H9 (cell line): ENCODE measurements at regions not wholly inside any gene's neighbourhood (a gene's known extent, or its start where the extent isn't known, plus 50 kb on each side); places are given as distances from the start of the nearest gene placed in this dataset.
"Not testable (repeated sequence)": the region's sequence is repeated elsewhere in the genome, so short reads cannot be mapped to it uniquely, and the experiment has no call there.

Experiments used
- DNase-seq: peaks from one replicate; pipeline ENCODE4 v3.0.0-alpha.2; 2017
- H2AFZ ChIP-seq: one replicate; pipeline ENCODE4 v1.6.1; 2013; ENCODE audit warnings: mild to moderate bottlenecking, low read length, control low read depth, moderate library complexity
- H2AK5ac ChIP-seq: 2 replicates; pipeline ENCODE4 v1.6.1; 2013; ENCODE audit warnings: low read length, control low read depth, mixed read lengths; ENCODE audit not compliant: insufficient read length
- H2BK120ac ChIP-seq: one replicate; pipeline ENCODE4 v1.6.1; 2013; ENCODE audit warnings: low read depth, mild to moderate bottlenecking, low read length, control low read depth, inconsistent platforms; ENCODE audit not compliant: poor library complexity, severe bottlenecking
- H2BK12ac ChIP-seq: 2 replicates; pipeline ENCODE4 v1.6.1; 2013; ENCODE audit warnings: low read length, control low read depth, mixed read lengths, low read depth; ENCODE audit not compliant: insufficient read length
- H2BK15ac ChIP-seq: 2 replicates; pipeline ENCODE4 v1.6.1; 2013; ENCODE audit warnings: low read depth, low read length, control low read depth
- H2BK20ac ChIP-seq: one replicate; pipeline ENCODE4 v1.6.1; 2013; ENCODE audit warnings: low read depth, mild to moderate bottlenecking, low read length, control low read depth, inconsistent platforms; ENCODE audit not compliant: poor library complexity, severe bottlenecking
- H2BK5ac ChIP-seq: 2 replicates; pipeline ENCODE4 v1.6.1; 2013; ENCODE audit warnings: low read length, control low read depth, mixed read lengths; ENCODE audit not compliant: insufficient read length
- H3K14ac ChIP-seq: 2 replicates; pipeline ENCODE4 v1.6.1; 2013; ENCODE audit warnings: low read length, control low read depth; ENCODE audit not compliant: insufficient read depth
- H3K18ac ChIP-seq: 2 replicates; pipeline ENCODE4 v1.6.1; 2013; ENCODE audit warnings: low read depth, mild to moderate bottlenecking, mixed read lengths, low read length, control low read depth; ENCODE audit not compliant: insufficient read length
- H3K23ac ChIP-seq: 2 replicates; pipeline ENCODE4 v1.6.1; 2013; ENCODE audit warnings: low read length, control low read depth, mixed read lengths, low read depth; ENCODE audit not compliant: insufficient read length
- H3K23me2 ChIP-seq: 2 replicates; pipeline ENCODE4 v1.6.1; 2013; ENCODE audit warnings: low read depth, mild to moderate bottlenecking, mixed read lengths, low read length, control low read depth; ENCODE audit not compliant: insufficient read length, poor library complexity, severe bottlenecking
- H3K27ac ChIP-seq: 2 replicates; pipeline ENCODE4 v1.5.1; 2013; ENCODE audit warnings: low read length, control low read depth, mixed read lengths, low read depth; ENCODE audit not compliant: insufficient read length
- H3K27me3 ChIP-seq: 2 replicates; pipeline ENCODE4 v1.6.1; 2013; ENCODE audit warnings: low read length, control low read depth, inconsistent platforms; ENCODE audit not compliant: insufficient read depth
- H3K4ac ChIP-seq: 2 replicates; pipeline ENCODE4 v1.6.1; 2013; ENCODE audit warnings: low read depth, mild to moderate bottlenecking, control low read depth, inconsistent platforms, low read length, moderate library complexity
- H3K4me1 ChIP-seq: 2 replicates; pipeline ENCODE4 v1.6.1; 2013; ENCODE audit warnings: low read length, control low read depth, inconsistent platforms; ENCODE audit not compliant: insufficient read depth
- H3K4me2 ChIP-seq: 2 replicates; pipeline ENCODE4 v1.6.1; 2013; ENCODE audit warnings: low read length, control low read depth, mixed read lengths; ENCODE audit not compliant: insufficient read length, insufficient read depth
- H3K56ac ChIP-seq: 2 replicates; pipeline ENCODE4 v1.6.1; 2013; ENCODE audit warnings: low read depth, mild to moderate bottlenecking, mixed read lengths, low read length, control low read depth; ENCODE audit not compliant: insufficient read length
- H3K79me1 ChIP-seq: 2 replicates; pipeline ENCODE4 v1.6.1; 2013; ENCODE audit warnings: low read depth, mild to moderate bottlenecking, moderate library complexity, low read length, control low read depth, inconsistent platforms; ENCODE audit not compliant: insufficient read depth, poor library complexity, severe bottlenecking
- H3K79me2 ChIP-seq: 2 replicates; pipeline ENCODE4 v1.6.1; 2013; ENCODE audit warnings: low read length, control low read depth, inconsistent platforms; ENCODE audit not compliant: insufficient read depth
- H3K9ac ChIP-seq: 2 replicates; pipeline ENCODE4 v1.6.1; 2013; ENCODE audit warnings: low read length, control low read depth, mixed read lengths; ENCODE audit not compliant: insufficient read length; ENCODE audit errors: extremely low read depth
- H3K9me3 ChIP-seq: one replicate; pipeline ENCODE4 v1.6.1; 2013; ENCODE audit warnings: low read depth, low read length, inconsistent platforms; ENCODE audit not compliant: control insufficient read depth
- H3T11ph ChIP-seq: one replicate; pipeline ENCODE4 v1.6.1; 2013; ENCODE audit warnings: mild to moderate bottlenecking, low read length, control low read depth, inconsistent platforms
- H4K20me1 ChIP-seq: one replicate; pipeline ENCODE4 v1.6.1; 2013; ENCODE audit not compliant: control insufficient read depth, insufficient read length, insufficient read depth
- H4K5ac ChIP-seq: 2 replicates; pipeline ENCODE4 v1.6.1; 2013; ENCODE audit warnings: low read depth, mild to moderate bottlenecking, mixed read lengths, low read length, control low read depth; ENCODE audit not compliant: insufficient read length
- H4K8ac ChIP-seq: replicated peaks from 2 replicates; pipeline ENCODE4 v1.6.1; 2013; ENCODE audit warnings: low read length, control low read depth, mixed read lengths, low read depth; ENCODE audit not compliant: insufficient read length
- H4K91ac ChIP-seq: 2 replicates; pipeline ENCODE4 v1.6.1; 2013; ENCODE audit warnings: low read depth, mild to moderate bottlenecking, moderate library complexity, mixed read lengths, low read length, control low read depth; ENCODE audit not compliant: insufficient read length
- H3K27ac Mint-ChIP-seq, 3 experiments: 2 replicates in 2 of 3; 3 replicates in 1 of 3; pipeline ENCODE4 v1.8.0; 2020 to 2021; ENCODE audit warnings: mixed read lengths in 3 of 3, mild to moderate bottlenecking in 1 of 3, moderate library complexity in 1 of 3
- H3K27me3 Mint-ChIP-seq: 2 replicates; pipeline ENCODE4 v1.8.0; 2021; ENCODE audit warnings: low read depth, mild to moderate bottlenecking, moderate library complexity, mixed read lengths
- H3K36me3 Mint-ChIP-seq, 3 experiments: 2 replicates in 2 of 3; 3 replicates in 1 of 3; pipeline ENCODE4 v1.8.0; 2020 to 2021; ENCODE audit warnings: low read depth in 3 of 3, mixed read lengths in 3 of 3; ENCODE audit not compliant: insufficient read depth in 1 of 3
- H3K4me1 Mint-ChIP-seq, 2 experiments: 2 replicates each; pipeline ENCODE4 v1.8.0; 2020; ENCODE audit warnings: mixed read lengths in 2 of 2
- H3K4me3 Mint-ChIP-seq, 2 experiments: 2 replicates in 1 of 2; 3 replicates in 1 of 2; pipeline ENCODE4 v1.8.0; 2020 to 2021; ENCODE audit warnings: mild to moderate bottlenecking in 2 of 2, mixed read lengths in 2 of 2, moderate library complexity in 1 of 2
- H3K9me3 Mint-ChIP-seq, 2 experiments: 2 replicates in 1 of 2; 3 replicates in 1 of 2; pipeline ENCODE4 v1.8.0; 2020; ENCODE audit warnings: mild to moderate bottlenecking in 2 of 2, mixed read lengths in 2 of 2, moderate library complexity in 1 of 2
- CTCF ChIP-seq: fragments of 200-600 bp; sonication (generic); conservative IDR thresholded peaks from 3 replicates; pipeline ENCODE4 v1.8.0; 2021; ENCODE audit warnings: antibody characterized with exemption, mild to moderate bottlenecking
- WGBS: extraction: QIAGEN DNeasy Blood & Tissue Kit; methylation state at CpG from one replicate; pipeline ENCODE4 v1.1.7; 2013; ENCODE audit warnings: missing lambda C conversion rate, low lambda C conversion rate, mixed read lengths; ENCODE audit not compliant: insufficient read length; ENCODE audit errors: extremely low coverage; 5-methylcytosine and 5-hydroxymethylcytosine counted together

- H3K4me2 ChIP-seq = no peak overlapping the region
- no peak overlapping the region for H4K8ac ChIP-seq
- DNase-seq = no peak
- H3K23ac ChIP-seq = no peak overlapping the region
- no peak overlapping the region for H2BK20ac ChIP-seq
- H3K23me2 ChIP-seq = no peaks in the 10 kb centered on the region
- no peak overlapping the region for H2AK5ac ChIP-seq
- no peak overlapping the region for H2BK5ac ChIP-seq
- H3K27me3 Mint-ChIP-seq = peaks cover 3% of the 10 kb centered on the region; the same call in 1 of the 2 replicates
- no peak overlapping the region for H4K91ac ChIP-seq
- H2AFZ ChIP-seq = no peak overlapping the region
- H3K14ac ChIP-seq = no peak overlapping the region
- no peaks in the 10 kb centered on the region for H3K4me1 ChIP-seq
- no peak overlapping the region for H4K5ac ChIP-seq
- no peaks in the 10 kb centered on the region for H3K27me3 ChIP-seq
- no peak overlapping the region for H2BK12ac ChIP-seq
- no peak overlapping the region for H3K4ac ChIP-seq
- H3K9ac ChIP-seq = no peak overlapping the region
- H3K9me3 ChIP-seq = no peaks in the 10 kb centered on the region
- no peaks in the 10 kb centered on the region for H3K79me2 ChIP-seq
- no peak overlapping the region for H3K18ac ChIP-seq
- no peaks in the 10 kb centered on the region for H4K20me1 ChIP-seq
- H3K4me3 Mint-ChIP-seq = no peak overlapping the region
- H3T11ph ChIP-seq = no peak overlapping the region
- no peak overlapping the region for H3K56ac ChIP-seq
- no peaks in the 10 kb centered on the region for H3K79me1 ChIP-seq
- H3K27ac Mint-ChIP-seq = no peak overlapping the region; a peak in 1 of 7 replicates
- no peaks in the 10 kb centered on the region for H3K4me1 Mint-ChIP-seq
- WGBS = no CpG with 5 or more reads among the region's 15 CpGs
- no peaks in the 10 kb centered on the region for H3K36me3 Mint-ChIP-seq
- TF ChIP-seq CTCF = no peak
- H3K9me3 Mint-ChIP-seq = peaks cover 0 to 2% of the 10 kb centered on the region in 2 experiments; a peak in 1 of 5 replicates
- H2BK15ac ChIP-seq = no peak overlapping the region
- no peak overlapping the region for H3K27ac ChIP-seq
- no peak overlapping the region for H2BK120ac ChIP-seq
Measured at GRCh38 chr2:20113004-20113796, 61.8 kb upstream of the LAPTM4A start.

- not testable (repeated sequence) for H4K91ac ChIP-seq, H2BK20ac ChIP-seq, H3K23me2 ChIP-seq, H3K79me2 ChIP-seq, H3K4ac ChIP-seq, H3T11ph ChIP-seq, H3K4me2 ChIP-seq, DNase-seq, H3K14ac ChIP-seq, H3K56ac ChIP-seq, H3K4me3 Mint-ChIP-seq, H4K20me1 ChIP-seq, H4K8ac ChIP-seq, H3K27ac ChIP-seq, H4K5ac ChIP-seq, H2BK120ac ChIP-seq, H3K4me1 Mint-ChIP-seq, H3K36me3 Mint-ChIP-seq, H2AK5ac ChIP-seq, H3K23ac ChIP-seq, H3K18ac ChIP-seq, H3K79me1 ChIP-seq, H3K9me3 Mint-ChIP-seq, H2BK15ac ChIP-seq, H3K9ac ChIP-seq, H3K27me3 ChIP-seq, H2BK12ac ChIP-seq, H2AFZ ChIP-seq, H3K4me1 ChIP-seq, H2BK5ac ChIP-seq, H3K9me3 ChIP-seq, H3K27ac Mint-ChIP-seq
- H3K27me3 Mint-ChIP-seq = peaks cover 10% of the 10 kb centered on the region
- no CpG with 5 or more reads among the region's 9 CpGs for WGBS
Measured at GRCh38 chr2:20112361-20112760, 60.9 kb upstream of the LAPTM4A start.
